ENCODE measurements at regions not wholly inside any gene's neighbourhood (a gene's known extent, or its start where the extent isn't known, plus 50 kb on each side); places are given as distances from the start of the nearest gene placed in this dataset.
"Not testable (repeated sequence)": the region's sequence is repeated elsewhere in the genome, so short reads cannot be mapped to it uniquely, and the experiment has no call there.

DNA sequence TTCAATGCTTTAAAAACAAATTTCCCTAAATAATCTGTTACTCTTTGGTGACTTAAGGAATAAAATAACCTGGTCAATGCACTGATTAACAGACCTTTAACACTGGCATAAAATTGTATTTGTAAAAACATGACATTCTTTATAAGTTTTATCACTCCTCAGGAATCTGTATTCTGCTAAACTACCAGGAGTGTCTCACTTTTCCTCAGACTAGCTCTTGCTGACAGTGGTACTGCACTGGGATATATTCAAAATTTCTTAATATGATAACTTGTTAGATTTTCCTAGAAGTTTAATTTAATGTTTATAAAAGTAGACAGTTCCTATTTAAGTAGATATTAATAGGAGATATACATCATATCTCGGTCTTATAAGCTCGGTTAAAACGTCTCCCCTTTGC is 363.4 kb upstream of the ARHGEF26 start:
- ATAC-seq, result no peak

DNA sequence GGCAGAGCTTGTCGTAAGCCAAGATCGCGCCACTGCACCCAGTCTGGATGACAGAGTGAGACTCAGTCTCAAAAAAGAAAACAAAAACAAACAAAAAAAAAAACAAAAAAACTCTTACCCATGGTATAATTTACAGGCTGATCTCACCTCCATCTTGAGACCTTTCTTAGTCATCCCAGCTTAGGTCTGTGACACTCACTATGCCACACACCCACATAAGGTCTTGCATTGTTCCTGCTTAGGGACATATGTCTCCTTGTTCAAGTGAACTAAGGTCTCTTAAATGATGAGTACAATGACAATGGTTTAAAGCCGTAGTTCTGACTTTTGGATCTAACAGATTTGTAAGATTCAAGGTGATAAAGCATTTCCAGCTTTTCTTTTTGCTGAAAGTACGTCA is 360.2 kb upstream of the ARHGEF26 start:
- no peak for ATAC-seq

DNA sequence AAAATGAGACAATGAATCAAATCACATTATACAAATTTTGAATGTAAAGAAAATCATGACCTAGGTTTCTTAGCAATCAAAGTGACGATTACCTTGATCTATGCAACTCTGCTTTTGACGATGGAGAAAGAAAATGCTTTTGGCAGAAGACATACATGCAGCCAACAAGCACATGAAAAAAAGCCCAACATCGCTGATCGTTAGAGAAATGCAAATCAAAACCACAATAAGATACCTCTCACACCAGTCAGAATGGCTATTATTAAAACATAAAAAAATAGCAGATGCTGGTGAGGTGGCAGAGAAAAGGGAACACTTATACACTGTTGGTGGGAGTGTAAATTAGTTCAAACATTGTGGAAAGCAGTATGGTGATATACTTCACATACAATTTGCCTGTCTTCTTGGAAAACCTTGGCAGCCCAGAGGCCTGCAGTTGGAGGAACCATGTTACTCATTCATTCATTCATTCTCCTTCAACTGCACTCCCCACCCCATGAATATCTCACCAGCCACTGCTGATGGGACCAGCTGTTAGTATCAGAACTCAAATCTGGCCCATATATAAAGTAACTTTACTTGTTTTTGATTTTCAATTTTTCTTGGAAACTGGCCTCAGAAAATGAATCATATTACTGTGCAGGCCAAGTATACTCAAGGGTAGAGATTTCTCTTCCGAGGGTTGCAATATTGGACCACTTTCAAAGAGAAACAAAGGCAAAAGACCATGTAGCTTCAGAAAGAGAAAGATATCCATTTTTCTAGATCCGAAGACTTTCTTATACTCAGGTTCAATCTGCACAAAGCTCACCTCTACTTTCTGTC is 358.6 kb upstream of the ARHGEF26 start:
- ATAC-seq, result no peak

DNA sequence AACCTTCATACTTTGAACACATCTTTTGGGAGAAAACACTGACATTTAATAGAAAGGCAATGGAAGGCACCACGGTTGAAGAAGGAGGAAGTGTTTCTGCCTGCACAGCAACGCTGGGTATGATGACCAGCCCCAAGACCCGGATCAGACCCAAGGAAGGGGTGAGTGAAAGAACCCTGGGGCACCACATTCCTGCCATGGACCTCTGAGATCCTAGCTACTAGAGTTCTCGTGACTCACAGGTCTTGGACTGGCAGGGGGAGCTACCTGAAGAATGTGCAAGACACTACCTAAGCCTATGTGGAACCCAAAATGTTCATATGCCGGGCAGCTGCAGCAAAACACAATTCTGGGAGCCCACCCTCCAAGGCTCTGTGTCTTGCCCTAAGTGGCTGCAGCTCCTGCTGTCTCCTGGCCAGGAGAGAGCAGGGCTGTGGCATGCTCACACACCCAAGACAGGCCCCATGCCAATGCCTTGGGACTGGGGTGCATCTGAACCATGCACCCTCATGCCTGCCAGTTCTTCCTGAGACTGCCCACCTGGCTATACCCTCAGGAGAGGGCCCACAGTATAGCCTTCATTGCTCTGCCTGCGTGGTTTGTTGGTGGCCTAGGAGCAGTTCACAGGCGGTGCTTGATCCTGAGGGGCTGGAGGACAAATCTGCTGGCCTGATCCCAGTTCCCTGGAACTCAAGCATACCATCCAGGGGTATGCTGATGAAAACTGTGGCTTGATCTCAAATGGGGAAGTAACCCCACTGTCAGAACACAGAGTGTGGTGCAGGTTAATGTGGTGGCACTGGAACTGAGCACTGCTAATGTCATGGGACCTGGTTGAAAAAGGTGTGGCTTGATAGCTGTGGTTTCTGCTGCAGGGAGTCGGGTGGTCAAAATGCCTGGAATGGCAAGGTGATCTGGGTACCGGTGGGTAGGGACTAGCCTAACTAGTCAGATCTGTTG is 353.3 kb upstream of the ARHGEF26 start:
- ATAC-seq, result no peak

DNA sequence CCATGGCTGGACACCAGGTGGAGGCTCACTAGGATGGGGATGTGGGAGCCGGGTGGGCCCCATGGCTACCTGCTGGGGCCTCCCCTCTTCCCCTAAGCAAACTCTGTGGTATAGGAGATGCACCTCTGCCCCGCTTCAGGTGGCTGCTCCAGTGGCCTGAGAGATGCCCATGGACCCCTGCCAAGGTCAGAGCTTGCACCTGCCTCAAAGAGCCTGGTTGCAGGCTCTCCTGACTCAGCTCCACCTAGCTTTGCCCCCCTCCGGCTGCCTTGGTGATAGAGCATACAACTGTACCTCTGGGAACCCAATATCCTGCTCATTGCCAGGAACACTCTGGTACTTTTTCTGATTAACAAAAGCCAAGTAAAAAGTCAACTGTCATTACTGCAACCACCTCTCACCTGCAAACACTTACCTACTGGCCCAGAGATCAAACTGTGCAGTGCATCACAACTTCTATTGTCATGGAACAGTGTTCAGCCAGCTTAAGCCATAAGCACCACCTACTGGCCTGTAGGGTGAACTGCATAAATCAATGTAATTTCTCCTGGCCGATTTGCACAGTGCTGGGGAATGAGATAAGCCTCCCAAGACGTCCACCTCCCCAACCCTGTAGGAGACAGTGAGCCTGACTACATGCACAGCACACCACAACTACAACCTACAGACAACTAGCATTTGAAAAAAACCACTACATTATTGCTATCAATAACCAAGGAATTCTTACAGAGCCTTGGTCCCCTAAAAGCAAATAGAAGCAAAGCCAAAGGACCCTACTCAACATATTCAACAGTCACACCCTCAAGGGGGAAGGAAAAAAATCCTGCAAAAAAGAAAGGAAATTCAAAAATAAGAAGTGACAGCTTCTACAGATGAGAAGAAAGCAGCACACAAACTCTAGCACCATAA is 352.4 kb upstream of the ARHGEF26 start:
- peak; percentile 73 to 79 for ATAC-seq

DNA sequence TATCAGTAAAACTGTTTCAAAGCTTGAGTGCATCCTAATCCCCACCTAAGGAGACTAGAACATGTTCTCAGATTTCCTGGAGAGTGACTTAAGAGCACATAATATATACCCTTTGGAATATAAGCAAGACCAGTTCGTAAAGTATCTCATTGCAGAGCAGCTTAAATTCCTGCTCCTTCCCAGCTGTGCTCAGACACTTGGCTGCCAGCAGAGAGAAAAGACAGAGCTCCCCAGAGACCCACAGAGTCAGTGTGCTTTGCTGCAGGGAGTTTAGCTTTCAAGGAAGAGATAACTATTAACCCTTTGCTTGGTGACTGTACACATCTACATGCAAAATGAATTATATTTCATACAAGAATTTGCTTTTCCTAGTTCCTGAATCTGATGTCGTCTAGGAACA is 338.1 kb upstream of the ARHGEF26 start:
- ATAC-seq, result no peak

DNA sequence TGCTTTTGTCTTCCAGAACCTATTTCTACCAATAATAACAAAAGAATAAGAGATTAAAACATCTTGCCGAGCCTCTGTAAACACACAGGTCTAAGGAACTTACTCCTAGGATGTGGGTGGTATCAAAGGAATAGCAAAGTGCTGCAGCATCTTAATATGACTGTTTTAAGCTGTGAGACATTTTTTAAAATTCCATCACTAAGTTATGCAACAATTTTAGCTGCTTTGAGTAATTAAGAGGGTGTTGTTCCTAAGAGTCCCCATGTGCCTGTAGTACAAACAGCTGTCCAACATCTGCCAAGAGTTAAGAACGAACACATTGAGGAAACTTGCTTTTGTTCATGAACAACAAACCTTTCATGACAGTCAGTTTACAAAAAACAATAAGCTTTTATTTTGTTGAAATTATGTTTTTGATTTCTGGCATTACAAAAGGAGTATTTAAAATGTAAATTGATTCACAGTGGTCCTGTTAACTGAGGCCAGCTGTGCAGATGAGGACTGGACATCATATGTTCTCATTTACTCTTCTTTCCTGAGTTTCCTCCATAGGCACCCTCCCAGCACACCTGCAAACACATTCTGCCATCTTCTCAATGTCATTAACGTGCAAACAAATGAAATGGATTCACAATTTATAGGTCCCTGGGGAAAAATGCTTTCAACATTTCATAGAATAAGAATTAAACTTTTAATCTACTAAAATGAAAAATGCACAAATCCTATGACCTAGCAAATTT is 337.3 kb upstream of the ARHGEF26 start:
- ATAC-seq, result no peak

DNA sequence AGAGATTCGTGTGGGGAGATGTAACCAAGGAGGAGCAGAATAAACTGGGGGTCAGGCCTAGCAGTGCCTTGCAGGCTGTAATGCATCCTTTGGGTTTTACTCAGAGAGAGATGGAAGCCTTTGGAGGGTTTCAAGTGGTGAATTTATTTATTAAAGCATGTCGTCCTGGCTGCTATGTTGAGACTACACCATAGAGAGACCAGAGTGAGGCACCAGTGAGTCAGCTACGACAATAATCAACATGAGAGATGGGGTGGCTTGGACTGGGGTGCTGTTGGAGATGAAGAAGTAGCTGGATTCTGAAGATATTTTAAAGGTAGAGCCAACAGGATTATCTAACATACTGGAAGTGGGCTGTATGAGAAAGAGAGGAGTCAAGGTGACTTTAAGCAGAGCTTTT is 335.3 kb upstream of the ARHGEF26 start:
- no peak for ATAC-seq

DNA sequence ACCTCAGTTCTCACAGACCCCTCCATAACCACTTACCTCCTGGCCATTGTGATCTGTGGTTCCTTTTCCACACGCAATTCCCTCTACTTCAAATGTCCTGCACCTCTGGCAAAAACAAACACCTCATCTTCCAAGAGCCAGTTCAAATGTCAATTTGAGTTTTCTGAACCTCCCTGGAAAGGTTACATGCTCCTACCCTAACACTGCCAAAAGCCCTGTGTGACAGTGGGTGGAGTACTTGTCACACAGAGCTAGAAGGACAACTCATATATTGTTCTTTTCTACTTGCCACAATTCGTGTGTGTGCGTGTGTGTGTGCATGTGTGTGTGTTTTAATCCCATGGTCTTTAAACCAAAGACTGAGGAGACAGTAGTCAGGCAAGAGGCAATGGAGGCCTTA is 331.8 kb upstream of the ARHGEF26 start:
- no peak for ATAC-seq

DNA sequence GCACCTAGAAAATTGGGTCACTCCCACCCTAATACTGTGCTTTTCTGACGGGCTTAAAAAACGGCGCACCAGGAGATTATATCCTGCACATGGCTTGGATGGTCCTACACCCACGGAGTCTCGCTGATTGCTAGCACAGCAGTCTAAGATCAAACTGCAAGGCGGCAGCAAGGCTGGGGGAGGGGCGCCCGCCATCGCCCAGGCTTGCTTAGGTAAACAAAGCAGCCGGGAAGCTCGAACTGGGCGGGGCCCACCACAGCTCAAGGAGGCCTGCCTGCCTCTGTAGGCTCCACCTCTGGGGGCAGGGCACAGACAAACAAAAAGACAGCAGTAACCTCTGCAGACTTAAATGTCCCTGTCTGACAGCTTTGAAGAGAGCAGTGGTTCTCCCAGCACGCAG is 324.1 kb upstream of the ARHGEF26 start:
- not testable (repeated sequence) for ATAC-seq

DNA sequence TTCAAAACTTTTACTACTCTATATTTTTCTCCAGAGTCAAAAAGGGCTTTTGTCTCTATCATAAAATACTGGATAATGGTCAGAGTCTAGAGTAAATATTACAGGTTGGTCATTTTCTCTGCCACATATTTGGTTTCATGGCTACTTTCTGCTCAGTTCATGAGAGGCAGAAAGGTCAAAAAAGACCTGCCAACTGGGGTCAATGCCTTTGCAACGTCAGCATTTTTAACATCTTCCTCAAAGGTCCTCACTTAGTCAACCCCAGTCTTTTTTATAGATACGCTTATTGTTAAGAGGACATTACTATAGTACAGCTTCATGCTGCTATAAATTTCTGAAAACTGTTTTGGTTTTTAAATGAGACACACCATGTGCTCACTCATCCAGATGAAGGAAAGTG is 312.1 kb upstream of the ARHGEF26 start:
- ATAC-seq, result no peak

DNA sequence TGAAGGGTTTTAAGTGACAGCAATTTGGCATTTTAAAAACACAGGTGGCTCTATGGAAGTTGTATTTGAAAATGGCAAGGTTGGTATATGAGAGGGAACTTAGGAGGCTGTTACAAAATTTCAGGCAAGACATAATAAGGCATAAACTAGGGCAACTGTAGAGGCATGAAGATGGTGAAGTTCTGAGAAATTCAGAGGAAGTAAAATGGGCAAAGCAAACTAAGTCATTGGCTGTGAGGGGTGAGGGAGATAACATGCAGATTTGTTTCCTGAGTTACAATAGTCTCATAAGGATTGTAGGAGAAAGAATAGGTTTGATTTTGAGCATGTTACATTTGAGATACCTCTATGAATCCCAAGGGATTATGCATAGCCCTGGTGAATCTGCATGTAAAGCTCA is 302.9 kb upstream of the ARHGEF26 start:
- no peak for ATAC-seq

DNA sequence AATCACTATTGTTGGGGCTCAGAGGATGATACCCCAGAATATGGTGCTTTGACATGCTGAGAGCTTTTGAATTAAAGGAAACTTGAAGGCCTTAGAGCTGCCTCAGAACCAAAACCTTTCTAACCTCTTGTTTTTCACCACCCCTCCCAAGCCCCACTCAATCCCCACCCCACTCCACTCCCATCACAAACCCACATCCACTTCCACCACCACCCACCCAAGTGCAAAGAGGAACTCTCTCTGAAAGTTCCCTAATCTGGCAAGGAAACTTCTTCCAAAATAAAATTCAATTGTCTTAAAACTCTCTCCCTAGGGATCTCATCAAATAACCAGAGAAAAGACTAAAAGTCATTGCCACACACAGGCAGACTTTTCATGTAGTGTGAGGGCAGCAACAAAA is 301.2 kb upstream of the ARHGEF26 start:
- no peak for ATAC-seq

DNA sequence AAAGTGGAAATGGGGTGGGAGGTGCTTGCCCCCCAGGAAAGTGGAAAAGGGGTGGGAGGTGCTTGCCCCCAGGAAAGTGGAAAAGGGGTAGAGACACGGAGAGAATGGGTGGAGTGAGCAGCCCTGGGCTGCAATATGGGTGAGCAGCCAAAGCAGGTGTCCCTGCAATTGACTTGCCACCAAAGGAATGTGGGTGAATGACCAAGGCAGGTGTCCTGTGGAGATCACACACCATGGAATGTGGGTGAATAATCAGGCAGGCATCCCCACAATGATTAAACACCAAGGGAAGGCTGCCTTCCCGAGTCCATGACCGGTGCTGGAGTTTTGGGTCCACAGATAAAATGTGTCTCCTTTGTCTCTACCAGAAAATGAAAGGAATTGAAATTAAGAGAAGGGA is 292.8 kb upstream of the ARHGEF26 start:
- not testable (repeated sequence) for ATAC-seq

DNA sequence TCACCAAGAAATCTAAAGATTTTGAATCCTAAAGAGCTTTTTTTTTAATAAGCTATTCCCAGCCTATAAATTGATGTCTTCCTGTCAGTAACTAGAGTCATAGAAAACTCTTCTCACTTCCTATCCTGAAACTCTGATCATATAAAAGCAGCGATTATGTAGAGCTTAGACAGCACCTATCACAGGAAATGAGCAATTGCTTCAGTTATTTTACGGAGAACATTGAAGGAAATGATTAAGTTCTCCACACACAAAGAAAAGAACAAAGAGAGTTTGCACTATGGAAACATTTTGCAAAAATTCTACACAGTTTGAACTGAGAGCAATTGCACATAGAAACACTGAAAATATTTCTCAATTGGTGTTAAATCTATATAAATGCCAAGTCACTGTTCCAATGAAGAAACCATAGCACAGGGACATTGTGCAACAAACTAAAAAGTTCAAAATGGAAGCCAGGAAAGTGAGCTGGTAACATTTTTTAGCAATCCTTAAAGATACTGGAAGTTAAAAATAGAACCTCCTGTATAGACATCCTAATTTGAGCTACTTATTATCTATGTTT is 291.5 kb upstream of the ARHGEF26 start:
- ATAC-seq, result peak; percentile 21 to 49

DNA sequence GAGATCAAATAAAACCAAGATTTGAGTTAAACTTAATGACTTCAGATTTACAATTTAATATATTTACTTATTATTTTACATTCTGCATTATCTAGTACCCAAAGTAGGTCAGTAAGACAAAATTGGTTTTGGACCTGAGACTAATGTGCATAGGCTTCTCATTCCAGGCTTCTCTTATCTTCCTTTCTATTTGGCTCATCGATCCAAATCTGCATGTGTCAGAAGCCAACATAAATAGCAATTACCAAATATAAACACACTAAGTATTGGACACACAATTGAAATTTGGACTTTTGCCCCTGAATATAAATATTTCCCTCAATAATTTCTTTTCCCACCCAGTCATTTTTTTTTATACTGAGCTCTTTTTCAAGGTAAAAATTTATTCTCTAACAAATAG is 290.6 kb upstream of the ARHGEF26 start:
- ATAC-seq, result no peak

DNA sequence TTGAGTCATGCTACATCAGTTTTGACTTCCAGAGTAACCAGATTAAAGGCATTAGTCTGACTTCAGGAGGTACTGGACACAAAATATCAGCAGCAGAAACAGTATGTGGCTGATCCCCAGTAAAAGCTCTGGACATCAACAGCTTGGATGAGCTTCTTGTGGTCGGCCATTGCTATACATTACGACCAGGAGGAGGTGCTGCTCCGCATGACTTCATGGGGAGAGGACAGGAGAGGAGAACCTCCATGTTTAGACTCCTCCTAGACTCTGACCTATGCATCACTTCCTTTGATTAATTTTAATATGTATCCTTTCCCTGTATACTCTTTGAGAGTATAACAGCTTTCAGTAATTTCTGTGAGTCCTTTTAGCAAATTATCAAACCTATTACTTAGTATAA is 285.6 kb upstream of the ARHGEF26 start:
- no peak for ATAC-seq

DNA sequence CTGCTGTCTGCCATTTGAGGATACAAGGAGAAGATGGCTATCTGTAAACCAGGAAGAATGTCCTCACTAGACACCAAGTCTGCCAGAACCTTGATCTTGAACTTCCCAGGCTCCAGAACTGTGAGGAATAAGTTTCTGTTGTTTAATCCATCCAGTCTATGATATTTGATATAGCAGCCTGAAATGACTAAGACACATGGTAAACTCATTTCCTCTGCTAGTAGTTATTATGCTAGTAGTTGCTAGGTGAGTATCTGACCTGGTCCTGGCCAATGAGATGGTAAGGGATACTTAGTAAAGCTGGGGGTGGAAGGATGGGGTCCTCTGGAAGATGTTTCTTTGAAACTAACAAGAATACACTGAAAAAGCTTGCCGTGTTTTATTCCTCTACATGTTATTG is 280.7 kb upstream of the ARHGEF26 start:
- no peak for ATAC-seq

DNA sequence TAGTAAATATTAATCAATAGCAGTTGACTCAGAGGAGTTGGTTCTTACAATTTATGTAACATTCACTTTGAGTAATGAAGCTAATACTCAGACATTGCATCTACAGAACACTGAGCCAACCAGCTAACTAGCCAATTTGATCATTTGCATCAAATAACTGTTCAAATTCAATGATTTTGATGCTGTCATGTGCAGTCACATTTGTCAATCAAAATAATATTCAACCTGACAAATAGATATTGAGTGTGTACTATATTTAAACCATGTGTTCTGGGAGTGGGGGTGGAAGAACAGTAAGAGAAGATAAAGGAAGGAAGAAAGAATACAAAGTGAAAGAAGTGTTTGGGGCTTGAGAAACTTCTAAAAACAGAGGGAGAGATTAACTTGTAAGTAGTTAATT is 277.2 kb upstream of the ARHGEF26 start:
- ATAC-seq, result no peak

DNA sequence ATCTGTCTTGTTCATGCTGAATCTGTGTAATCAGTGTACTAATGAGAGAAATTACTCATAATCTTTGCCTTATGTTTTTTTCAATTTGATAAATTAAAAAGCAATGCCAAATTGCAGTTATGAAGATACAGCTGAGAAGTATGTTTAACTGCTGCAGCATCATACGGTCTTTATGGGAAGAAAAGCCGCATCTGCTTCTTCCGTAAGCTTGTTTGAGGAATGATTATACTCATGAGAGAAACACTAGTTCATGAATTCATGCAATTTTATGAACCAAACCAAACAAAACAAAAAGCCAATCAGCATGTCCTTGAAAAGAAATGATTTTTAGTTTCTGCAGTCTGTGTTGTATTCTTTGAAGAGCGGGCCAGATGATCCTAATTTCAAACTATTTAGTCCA is 275.9 kb upstream of the ARHGEF26 start:
- no peak for ATAC-seq

DNA sequence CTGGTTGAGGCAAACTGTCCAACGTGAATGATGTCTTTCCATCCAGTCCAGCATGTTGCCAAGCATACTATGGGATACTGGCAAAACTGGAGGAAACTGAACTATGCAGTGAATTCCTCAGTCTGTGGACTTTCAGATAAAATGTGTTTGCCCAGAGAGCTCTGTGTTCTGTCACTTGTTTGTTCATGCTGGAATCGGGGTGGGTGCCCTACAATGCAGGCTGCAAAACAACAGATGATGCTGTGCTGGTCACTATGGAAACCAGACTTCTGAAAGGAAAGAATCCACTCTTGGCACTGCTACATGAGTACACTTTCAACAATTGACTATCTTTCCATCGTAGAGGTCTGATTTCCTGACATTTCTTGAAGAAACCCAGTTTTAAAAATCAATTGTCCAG is 272.5 kb upstream of the ARHGEF26 start:
- no peak for ATAC-seq

DNA sequence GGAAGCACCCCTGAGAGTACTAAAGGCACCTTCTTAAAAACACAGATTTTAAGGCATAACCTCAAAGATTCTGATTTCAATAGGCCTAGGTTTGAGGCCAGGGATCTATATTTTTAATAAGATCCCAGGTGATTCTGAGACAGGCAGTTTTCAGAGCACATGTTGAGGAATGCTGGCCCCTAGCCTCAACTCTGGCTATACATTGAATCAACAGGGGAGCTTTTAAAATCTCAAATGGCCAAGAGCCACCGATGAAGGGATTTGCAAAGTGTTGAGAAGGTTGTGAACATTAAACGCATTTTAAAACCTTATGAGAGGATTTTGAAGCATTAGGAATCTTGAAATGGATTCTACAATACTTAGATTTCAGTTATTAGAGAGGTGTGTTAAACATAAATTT is 268.8 kb upstream of the ARHGEF26 start:
- no peak for ATAC-seq

Data from activated CD4-positive, CD25-positive, alpha-beta regulatory T cell treated with anti-CD3 and anti-CD28 coated beads, Interleukin-2, amount 50 U/mL, for 24 hours (primary cell).